Rectal smooth muscle tissue (tissue), 1 donor: ENCODE measurements at regions not wholly inside any gene's neighbourhood (a gene's known extent, or its start where the extent isn't known, plus 50 kb on each side); places are given as distances from the start of the nearest gene placed in this dataset.
"Not testable (repeated sequence)": the region's sequence is repeated elsewhere in the genome, so short reads cannot be mapped to it uniquely, and the experiment has no call there.

Source experiments
- H3K27ac ChIP-seq: one replicate; pipeline ENCODE4 v1.7.0; 2013; ENCODE audit warnings: low read depth, low read length, inconsistent platforms
- H3K27me3 ChIP-seq: one replicate; pipeline ENCODE4 v1.7.0; 2013; ENCODE audit warnings: low read length; ENCODE audit not compliant: control insufficient read depth, insufficient read depth
- H3K36me3 ChIP-seq: one replicate; pipeline ENCODE4 v1.7.0; 2013; ENCODE audit warnings: low read length; ENCODE audit not compliant: control insufficient read depth, insufficient read depth
- H3K4me1 ChIP-seq: one replicate; pipeline ENCODE4 v1.7.0; 2013; ENCODE audit warnings: low read length; ENCODE audit not compliant: control insufficient read depth, insufficient read depth
- H3K4me3 ChIP-seq: one replicate; pipeline ENCODE4 v1.7.0; 2013; ENCODE audit warnings: low read length
- H3K9ac ChIP-seq: one replicate; pipeline ENCODE4 v1.7.0; 2013; ENCODE audit warnings: low read length

DNA sequence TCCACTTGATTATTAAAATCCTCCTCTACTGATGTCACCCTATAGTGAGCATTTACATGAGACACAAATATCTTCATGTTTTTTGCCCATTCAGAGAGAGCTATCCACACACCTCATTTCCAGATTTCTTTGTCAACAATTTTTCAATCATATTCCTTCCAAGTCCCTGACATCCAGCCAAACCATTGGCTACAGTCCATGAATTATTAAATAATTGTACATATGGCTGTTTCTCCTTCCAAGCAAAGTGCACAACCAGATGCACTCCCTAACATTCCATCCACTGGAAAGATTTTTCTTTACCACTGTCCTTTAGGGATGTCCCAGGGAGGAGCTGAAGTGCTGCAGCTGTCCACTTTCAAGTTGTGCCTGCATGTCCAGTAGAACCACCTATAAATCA is 328.0 kb upstream of the MDFIC2 start:
- Histone ChIP-seq H3K9ac (no peak overlapping the region), H3K27me3 (no peaks in the 10 kb centered on the region), H3K4me1 (no peaks in the 10 kb centered on the region), H3K4me3 (no peak overlapping the region), H3K27ac (no peak overlapping the region), H3K36me3 (no peaks in the 10 kb centered on the region)

GRCh38 chr3:70635301-70635700 is 322.9 kb upstream of the MDFIC2 start:
- Histone ChIP-seq H3K36me3 (no peaks in the 10 kb centered on the region), H3K4me1 (no peaks in the 10 kb centered on the region), H3K4me3 (no peak overlapping the region), H3K27me3 (no peaks in the 10 kb centered on the region), H3K27ac (no peak overlapping the region), H3K9ac (no peak overlapping the region)

DNA sequence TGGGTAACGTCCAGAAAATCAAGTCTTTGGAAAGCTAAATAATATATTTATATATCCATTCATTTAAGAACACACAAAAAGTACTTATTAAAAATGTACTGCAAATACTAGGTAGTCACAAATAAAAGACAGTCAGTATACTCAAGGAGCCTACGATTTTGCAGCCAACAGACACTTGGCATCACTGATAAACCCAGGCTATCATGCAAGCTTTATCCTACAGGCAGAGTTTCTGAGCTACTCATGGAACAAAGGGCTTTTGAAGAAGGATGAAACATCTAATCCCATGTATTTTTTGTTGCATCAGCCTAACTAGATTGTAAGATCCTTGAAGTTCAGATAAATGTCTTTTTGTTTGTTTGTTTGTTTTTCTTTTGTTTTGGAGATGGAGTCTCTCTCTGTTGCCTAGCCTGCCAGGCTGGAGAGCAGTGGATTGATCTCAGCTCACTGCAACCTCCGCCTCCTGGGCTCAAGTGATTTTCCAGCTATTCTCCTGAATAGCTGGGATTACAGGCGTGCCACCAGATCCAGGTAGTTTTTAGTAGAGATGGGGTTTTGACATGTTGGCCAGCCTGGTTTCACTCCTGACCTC is 319.4 kb upstream of the MDFIC2 start:
- H3K36me3 ChIP-seq, result no peaks in the 10 kb centered on the region
- H3K4me1 ChIP-seq, result no peaks in the 10 kb centered on the region
- H3K4me3 ChIP-seq, result no peak overlapping the region
- no peak overlapping the region for H3K9ac ChIP-seq
- no peaks in the 10 kb centered on the region for H3K27me3 ChIP-seq
- no peak overlapping the region for H3K27ac ChIP-seq

- Histone ChIP-seq H3K9ac (no peak overlapping the region), H3K4me3 (no peak overlapping the region), H3K4me1 (no peaks in the 10 kb centered on the region), H3K27ac (no peak overlapping the region), H3K36me3 (no peaks in the 10 kb centered on the region), H3K27me3 (no peaks in the 10 kb centered on the region)
These were observed 309.0 kb upstream of the MDFIC2 start for GRCh38 chr3:70621451-70621850.

- Histone ChIP-seq H3K27ac (no peak overlapping the region), H3K4me1 (no peaks in the 10 kb centered on the region), H3K36me3 (no peaks in the 10 kb centered on the region), H3K4me3 (no peak overlapping the region), H3K9ac (no peak overlapping the region), H3K27me3 (no peaks in the 10 kb centered on the region)
These were observed 308.5 kb upstream of the MDFIC2 start for GRCh38 chr3:70620956-70621355.

DNA sequence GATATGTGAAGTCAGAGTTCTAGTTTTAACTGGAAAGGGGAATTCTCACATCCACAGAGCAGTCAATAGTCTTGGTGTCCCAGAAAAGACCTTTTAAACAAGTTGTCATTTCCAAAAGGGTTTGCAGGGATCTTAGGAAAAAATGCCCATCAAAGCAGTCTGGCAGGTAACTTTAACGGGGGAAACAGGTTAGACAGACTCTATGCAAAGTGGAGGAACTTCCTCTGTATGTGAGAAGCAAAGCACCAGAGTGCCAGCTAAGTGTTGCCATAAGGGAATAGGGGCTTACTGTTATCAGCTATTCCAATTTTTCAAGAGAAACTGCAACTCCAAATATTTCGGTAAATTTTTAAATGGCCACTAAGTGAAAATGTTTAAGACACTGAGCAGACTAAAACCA is 307.9 kb upstream of the MDFIC2 start:
- H3K4me1 ChIP-seq, result no peaks in the 10 kb centered on the region
- H3K27ac ChIP-seq, result no peak overlapping the region
- no peaks in the 10 kb centered on the region for H3K27me3 ChIP-seq
- H3K4me3 ChIP-seq, result no peak overlapping the region
- no peaks in the 10 kb centered on the region for H3K36me3 ChIP-seq
- no peak overlapping the region for H3K9ac ChIP-seq

- Histone ChIP-seq H3K27me3 (no peaks in the 10 kb centered on the region), H3K9ac (no peak overlapping the region), H3K36me3 (no peaks in the 10 kb centered on the region), H3K4me1 (no peaks in the 10 kb centered on the region), H3K27ac (no peak overlapping the region), H3K4me3 (no peak overlapping the region)
These were observed 305.7 kb upstream of the MDFIC2 start for GRCh38 chr3:70618151-70618550.

DNA sequence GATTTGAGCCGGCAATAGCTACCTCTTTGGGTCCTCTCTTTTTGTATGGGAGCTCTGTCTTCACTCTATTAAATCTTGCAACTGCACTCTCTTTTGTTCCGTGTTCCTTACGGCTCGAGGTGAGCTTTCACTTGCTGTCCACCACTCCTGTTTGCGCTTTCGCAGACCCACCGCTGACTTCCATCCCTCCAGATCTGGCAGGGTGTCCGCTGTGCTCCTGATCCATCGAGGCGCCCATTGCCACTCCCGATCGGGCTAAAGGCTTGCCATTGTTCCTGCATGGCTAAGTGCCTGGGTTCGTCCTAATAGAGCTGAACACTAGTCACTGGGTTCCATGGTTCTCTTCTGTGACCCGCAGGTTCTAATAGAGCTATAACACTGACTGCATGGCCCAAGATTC is 304.9 kb upstream of the MDFIC2 start:
- not testable (repeated sequence) for H3K9ac ChIP-seq, H3K4me3 ChIP-seq

GRCh38 chr3:70615286-70615685 is 302.8 kb upstream of the MDFIC2 start:
- Histone ChIP-seq H3K27me3 (no peaks in the 10 kb centered on the region), H3K9ac (no peak overlapping the region), H3K27ac (no peak overlapping the region), H3K36me3 (no peaks in the 10 kb centered on the region), H3K4me1 (no peaks in the 10 kb centered on the region), H3K4me3 (no peak overlapping the region)

More for the DNA sequence above, 304.9 kb upstream of the MDFIC2 start:
- not testable (repeated sequence) for H3K27ac ChIP-seq, H3K27me3 ChIP-seq, H3K36me3 ChIP-seq, H3K4me1 ChIP-seq

DNA sequence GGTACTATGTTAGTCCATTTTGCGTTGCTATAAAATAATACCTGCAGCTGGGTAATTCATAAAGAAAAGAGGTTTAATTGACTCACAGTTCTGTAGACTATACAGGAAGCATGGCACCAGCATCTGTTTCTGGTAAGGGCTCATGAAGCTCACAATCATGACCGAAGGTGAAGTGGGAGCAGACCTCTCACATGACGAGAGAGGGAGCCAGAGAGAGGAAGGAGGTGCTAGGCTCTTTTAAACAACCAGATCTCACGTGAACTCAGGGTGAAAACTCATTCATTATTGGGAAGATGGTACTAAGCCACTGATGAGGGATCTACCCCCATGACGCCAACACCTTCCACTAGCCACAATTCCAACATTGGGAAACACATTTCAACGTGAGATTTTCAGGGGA is 301.7 kb upstream of the MDFIC2 start:
- no peak overlapping the region for H3K9ac ChIP-seq
- no peaks in the 10 kb centered on the region for H3K27me3 ChIP-seq
- H3K4me1 ChIP-seq, result no peaks in the 10 kb centered on the region
- H3K4me3 ChIP-seq, result no peak overlapping the region
- H3K36me3 ChIP-seq, result no peaks in the 10 kb centered on the region
- no peak overlapping the region for H3K27ac ChIP-seq

GRCh38 chr3:70612920-70613319 is 300.5 kb upstream of the MDFIC2 start:
- H3K4me1 ChIP-seq, result no peaks in the 10 kb centered on the region
- H3K27ac ChIP-seq, result no peak overlapping the region
- no peak overlapping the region for H3K4me3 ChIP-seq
- H3K36me3 ChIP-seq, result no peaks in the 10 kb centered on the region
- H3K27me3 ChIP-seq, result no peaks in the 10 kb centered on the region
- no peak overlapping the region for H3K9ac ChIP-seq

DNA sequence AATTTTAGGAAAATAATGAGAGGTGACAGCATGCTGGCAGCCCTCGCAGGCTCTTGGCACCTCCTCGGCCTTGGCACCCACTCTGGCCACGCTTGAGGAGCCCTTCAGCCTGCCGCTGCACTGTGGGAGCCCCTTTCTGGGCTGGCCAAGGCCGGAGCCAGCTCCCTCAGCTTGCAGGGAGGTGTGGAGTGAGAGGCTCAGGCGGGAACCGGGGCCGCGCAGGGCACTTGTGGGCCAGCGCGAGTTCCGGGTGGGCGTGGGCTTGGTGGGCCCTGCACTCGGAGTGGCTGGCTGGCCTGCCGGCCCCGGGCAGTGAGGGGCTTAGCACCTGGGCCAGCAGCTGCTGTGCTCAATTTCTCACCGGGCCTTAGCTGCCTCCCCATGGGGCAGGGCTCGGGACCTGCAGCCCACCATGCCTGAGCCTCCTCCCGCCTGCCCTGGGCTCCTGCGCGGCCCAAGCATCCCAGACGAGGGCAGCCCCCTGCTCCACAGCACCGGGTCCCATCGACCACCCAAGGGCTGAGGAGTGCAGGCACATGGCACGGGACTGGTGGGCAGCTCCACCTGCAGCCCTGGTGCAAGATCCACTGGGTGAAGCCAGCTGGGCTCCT is 299.3 kb upstream of the MDFIC2 start:
- H3K4me1 ChIP-seq, H3K9ac ChIP-seq, H3K27me3 ChIP-seq, H3K27ac ChIP-seq, H3K4me3 ChIP-seq, H3K36me3 ChIP-seq: not testable (repeated sequence)

DNA sequence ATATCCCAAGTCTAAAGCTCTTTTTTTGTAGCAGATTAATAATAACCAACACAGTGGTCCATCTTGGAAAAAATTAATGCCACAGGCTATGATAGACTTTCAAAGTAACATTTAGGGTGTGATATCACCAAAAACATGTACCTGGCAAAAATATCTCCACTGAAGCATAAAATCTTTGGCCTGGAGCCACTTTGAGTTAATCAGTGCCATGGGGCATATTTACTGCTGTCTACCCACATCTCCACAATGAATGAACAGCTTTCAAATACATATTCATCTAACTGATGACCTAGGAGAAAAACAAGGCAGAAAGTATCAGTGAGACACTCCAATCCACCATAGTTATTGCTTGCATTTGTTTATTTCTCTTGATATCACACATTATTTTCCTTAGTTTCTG is 296.0 kb upstream of the MDFIC2 start:
- Histone ChIP-seq H3K27ac (no peak overlapping the region), H3K4me3 (no peak overlapping the region), H3K9ac (no peak overlapping the region), H3K36me3 (no peaks in the 10 kb centered on the region), H3K27me3 (no peaks in the 10 kb centered on the region), H3K4me1 (no peaks in the 10 kb centered on the region)
